ENCODE measurements at regions not wholly inside any gene's neighbourhood (a gene's known extent, or its start where the extent isn't known, plus 50 kb on each side); places are given as distances from the start of the nearest gene placed in this dataset.
A peak's percentile ranks its signal among the peaks of the same experiment; 100 is the strongest.

DNA sequence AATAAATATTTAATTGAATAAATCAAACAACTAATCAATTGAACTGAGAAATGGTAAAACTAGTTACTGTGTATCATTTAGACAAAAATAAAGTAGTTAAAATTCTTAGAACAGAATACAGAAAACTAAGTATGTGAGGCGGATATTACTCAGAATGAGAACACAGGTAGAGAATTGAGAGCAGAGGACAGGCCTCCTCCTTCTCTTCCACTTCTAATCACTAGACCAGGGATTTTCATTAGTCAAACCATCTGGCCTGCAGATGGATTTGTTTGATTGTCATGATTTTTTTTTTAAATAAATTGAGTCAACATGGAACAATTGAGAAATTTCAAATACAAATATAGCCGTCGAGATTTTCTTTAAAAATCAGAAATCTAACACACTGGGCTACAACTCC lies 198.6 kb upstream of the HMHB1 start:
- TF ChIP-seq SPI1 (IDR thresholded peaks at IDR 0.05; ENCODE audit: borderline replicate concordance, low read depth) (no peak), GABPA (IDR thresholded peaks at IDR 0.05; ENCODE audit: low read depth) (no peak), POLR2AphosphoS5 (IDR thresholded peaks at IDR 0.05; ENCODE audit: low read depth) (no peak)
- TF ChIP-seq, protein P1, sequence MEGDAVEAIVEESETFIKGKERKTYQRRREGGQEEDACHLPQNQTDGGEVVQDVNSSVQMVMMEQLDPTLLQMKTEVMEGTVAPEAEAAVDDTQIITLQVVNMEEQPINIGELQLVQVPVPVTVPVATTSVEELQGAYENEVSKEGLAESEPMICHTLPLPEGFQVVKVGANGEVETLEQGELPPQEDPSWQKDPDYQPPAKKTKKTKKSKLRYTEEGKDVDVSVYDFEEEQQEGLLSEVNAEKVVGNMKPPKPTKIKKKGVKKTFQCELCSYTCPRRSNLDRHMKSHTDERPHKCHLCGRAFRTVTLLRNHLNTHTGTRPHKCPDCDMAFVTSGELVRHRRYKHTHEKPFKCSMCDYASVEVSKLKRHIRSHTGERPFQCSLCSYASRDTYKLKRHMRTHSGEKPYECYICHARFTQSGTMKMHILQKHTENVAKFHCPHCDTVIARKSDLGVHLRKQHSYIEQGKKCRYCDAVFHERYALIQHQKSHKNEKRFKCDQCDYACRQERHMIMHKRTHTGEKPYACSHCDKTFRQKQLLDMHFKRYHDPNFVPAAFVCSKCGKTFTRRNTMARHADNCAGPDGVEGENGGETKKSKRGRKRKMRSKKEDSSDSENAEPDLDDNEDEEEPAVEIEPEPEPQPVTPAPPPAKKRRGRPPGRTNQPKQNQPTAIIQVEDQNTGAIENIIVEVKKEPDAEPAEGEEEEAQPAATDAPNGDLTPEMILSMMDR (IDR thresholded peaks at IDR 0.05; ENCODE audit: insufficient read depth, low read length), result no peak
- TF ChIP-seq, protein P2, sequence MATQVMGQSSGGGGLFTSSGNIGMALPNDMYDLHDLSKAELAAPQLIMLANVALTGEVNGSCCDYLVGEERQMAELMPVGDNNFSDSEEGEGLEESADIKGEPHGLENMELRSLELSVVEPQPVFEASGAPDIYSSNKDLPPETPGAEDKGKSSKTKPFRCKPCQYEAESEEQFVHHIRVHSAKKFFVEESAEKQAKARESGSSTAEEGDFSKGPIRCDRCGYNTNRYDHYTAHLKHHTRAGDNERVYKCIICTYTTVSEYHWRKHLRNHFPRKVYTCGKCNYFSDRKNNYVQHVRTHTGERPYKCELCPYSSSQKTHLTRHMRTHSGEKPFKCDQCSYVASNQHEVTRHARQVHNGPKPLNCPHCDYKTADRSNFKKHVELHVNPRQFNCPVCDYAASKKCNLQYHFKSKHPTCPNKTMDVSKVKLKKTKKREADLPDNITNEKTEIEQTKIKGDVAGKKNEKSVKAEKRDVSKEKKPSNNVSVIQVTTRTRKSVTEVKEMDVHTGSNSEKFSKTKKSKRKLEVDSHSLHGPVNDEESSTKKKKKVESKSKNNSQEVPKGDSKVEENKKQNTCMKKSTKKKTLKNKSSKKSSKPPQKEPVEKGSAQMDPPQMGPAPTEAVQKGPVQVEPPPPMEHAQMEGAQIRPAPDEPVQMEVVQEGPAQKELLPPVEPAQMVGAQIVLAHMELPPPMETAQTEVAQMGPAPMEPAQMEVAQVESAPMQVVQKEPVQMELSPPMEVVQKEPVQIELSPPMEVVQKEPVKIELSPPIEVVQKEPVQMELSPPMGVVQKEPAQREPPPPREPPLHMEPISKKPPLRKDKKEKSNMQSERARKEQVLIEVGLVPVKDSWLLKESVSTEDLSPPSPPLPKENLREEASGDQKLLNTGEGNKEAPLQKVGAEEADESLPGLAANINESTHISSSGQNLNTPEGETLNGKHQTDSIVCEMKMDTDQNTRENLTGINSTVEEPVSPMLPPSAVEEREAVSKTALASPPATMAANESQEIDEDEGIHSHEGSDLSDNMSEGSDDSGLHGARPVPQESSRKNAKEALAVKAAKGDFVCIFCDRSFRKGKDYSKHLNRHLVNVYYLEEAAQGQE (IDR thresholded peaks at IDR 0.05; ENCODE audit: insufficient replicate concordance, low read depth), result no peak
- Histone ChIP-seq H3K27me3 (ENCODE audit: insufficient read depth, poor library complexity, severe bottlenecking) (no peaks in the 10 kb centered on the region), H3K27ac (replicated peaks) (no peak overlapping the region), H3K4me3 (replicated peaks; ENCODE audit: insufficient read depth, low read length) (no peak overlapping the region)
- no peak for DNase-seq (ENCODE audit: low read depth in 1 of 2, low spot score in 1 of 2)

DNA sequence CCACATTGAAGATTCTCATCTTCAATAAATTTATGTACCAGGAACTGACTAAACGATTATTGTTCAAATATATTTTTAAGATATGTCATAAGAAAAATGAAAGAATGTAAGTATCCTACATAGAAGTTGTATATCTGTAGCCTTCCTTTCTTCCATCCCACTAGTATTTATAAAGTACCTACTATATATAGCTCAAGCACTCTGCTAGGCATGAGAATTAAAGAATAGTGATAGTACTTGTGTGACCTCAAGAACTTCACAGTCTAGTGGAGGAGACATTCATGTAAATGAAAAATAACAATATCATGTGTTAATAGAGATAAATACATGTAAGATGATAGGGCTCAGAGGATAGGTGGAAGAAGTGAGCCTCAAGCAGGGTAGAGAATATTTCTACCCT lies 201.0 kb upstream of the HMHB1 start:
- H3K27me3 ChIP-seq (ENCODE audit: insufficient read depth, poor library complexity, severe bottlenecking), result no peaks in the 10 kb centered on the region
- H3K4me3 ChIP-seq (replicated peaks; ENCODE audit: insufficient read depth, low read length), result no peak overlapping the region
- DNase-seq (ENCODE audit: low read depth in 1 of 2, low spot score in 1 of 2), result no peak
- no peak overlapping the region for H3K27ac ChIP-seq (replicated peaks)
- TF ChIP-seq, protein P2 (IDR thresholded peaks at IDR 0.05; ENCODE audit: insufficient replicate concordance, low read depth), result no peak
- TF ChIP-seq SPI1 (IDR thresholded peaks at IDR 0.05; ENCODE audit: borderline replicate concordance, low read depth) (no peak), GABPA (IDR thresholded peaks at IDR 0.05; ENCODE audit: low read depth) (no peak), POLR2AphosphoS5 (IDR thresholded peaks at IDR 0.05; ENCODE audit: low read depth) (no peak)
- TF ChIP-seq, protein P1 (IDR thresholded peaks at IDR 0.05; ENCODE audit: insufficient read depth, low read length), result no peak

DNA sequence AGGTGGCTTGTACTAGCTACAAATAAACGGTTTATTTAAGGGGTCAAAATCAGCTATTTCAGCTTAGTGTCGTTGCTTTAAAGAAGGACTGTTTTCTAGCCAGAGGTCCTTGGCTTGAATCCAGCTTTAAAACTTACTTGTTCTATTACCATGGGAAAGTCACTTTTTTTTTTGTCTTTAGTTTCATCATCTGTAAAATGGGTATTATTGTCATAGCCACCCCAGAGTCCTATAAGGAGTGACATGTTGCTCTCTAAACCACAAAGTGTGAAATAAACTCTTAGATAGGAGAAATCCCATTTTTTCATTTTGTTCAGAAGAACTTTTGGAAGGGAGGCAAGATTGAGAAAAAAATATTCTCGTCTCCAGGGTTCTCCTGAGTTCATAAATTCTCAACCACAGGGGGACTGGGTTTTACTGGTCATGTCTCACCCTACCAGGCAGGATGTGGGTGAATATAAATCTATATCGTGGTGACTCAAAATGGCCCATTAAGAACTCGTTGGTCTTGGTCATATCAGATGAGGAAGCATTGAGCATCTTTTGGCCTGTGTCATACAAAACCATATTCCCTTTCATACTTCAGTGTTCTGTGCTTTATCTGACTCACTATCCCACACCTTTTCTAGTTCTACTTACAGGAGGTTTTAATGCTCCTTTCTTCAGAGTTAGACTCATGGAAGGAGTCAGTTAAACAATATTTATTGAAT lies 202.7 kb upstream of the NR3C1 start:
- no peak for DNase-seq (ENCODE audit: low read depth in 1 of 2, low spot score in 1 of 2)
- TF ChIP-seq GABPA (IDR thresholded peaks at IDR 0.05; ENCODE audit: low read depth) (no peak), SPI1 (IDR thresholded peaks at IDR 0.05; ENCODE audit: borderline replicate concordance, low read depth) (no peak), POLR2AphosphoS5 (IDR thresholded peaks at IDR 0.05; ENCODE audit: low read depth) (no peak)
- TF ChIP-seq, protein P1 (IDR thresholded peaks at IDR 0.05; ENCODE audit: insufficient read depth, low read length), result no peak
- TF ChIP-seq, protein P2 (IDR thresholded peaks at IDR 0.05; ENCODE audit: insufficient replicate concordance, low read depth), result no peak
- Histone ChIP-seq H3K27ac (replicated peaks) (peak overlapping the region; percentile 75), H3K4me3 (replicated peaks; ENCODE audit: insufficient read depth, low read length) (no peak overlapping the region), H3K27me3 (ENCODE audit: insufficient read depth, poor library complexity, severe bottlenecking) (no peaks in the 10 kb centered on the region)

Data from HL-60 (cell line).